Activated T-helper 1 cell treated with anti-CD3 and anti-CD28 coated beads, Interleukin-12 subunit alpha, Interleukin-12 subunit beta, Interleukin-2, Interleukin-4 antibody, amounts not matched to agents 30 ng/mL and 10 ng/mL and 1 ng/mL, durations not matched to agents 14 hours and 24 hours and 36 hours (primary cell): ENCODE measurements at regions not wholly inside any gene's neighbourhood (a gene's known extent, or its start where the extent isn't known, plus 50 kb on each side); places are given as distances from the start of the nearest gene placed in this dataset.

Experiments used
- DNase-seq: peaks from one replicate; pipeline ENCODE4 v3.0.0; 2021; ENCODE audit warnings: low spot score
- H3K27ac Mint-ChIP-seq: one replicate; pipeline ENCODE4 v1.8.0; 2021; ENCODE audit warnings: mild to moderate bottlenecking, mixed read lengths
- H3K27me3 Mint-ChIP-seq: one replicate; pipeline ENCODE4 v1.8.0; 2022; ENCODE audit warnings: mild to moderate bottlenecking, moderate library complexity, mixed read lengths; ENCODE audit not compliant: insufficient read depth
- H3K36me3 Mint-ChIP-seq: one replicate; pipeline ENCODE4 v1.8.0; 2021; ENCODE audit warnings: low read depth, mixed read lengths
- H3K4me1 Mint-ChIP-seq: one replicate; pipeline ENCODE4 v1.8.0; 2021; ENCODE audit warnings: low read depth, mixed read lengths
- H3K4me3 Mint-ChIP-seq: one replicate; pipeline ENCODE4 v1.8.0; 2021; ENCODE audit warnings: mild to moderate bottlenecking, moderate library complexity, mixed read lengths
- H3K9me3 Mint-ChIP-seq: one replicate; pipeline ENCODE4 v1.8.0; 2021; ENCODE audit warnings: mixed read lengths
- intact Hi-C: fragments of 100-400 bp; cut with micrococcal nuclease; formaldehyde crosslinking; loops from one replicate; pipeline ENCODE4 v1.15.1; 2024

GRCh38 chr2:181754105-181754504 lies 73.8 kb upstream of the NEUROD1 start:
- H3K4me1 Mint-ChIP-seq = no peaks in the 10 kb centered on the region
- H3K36me3 Mint-ChIP-seq = no peaks in the 10 kb centered on the region
- intact Hi-C loops = no loop called here
- H3K9me3 Mint-ChIP-seq = no peaks in the 10 kb centered on the region
- H3K27ac Mint-ChIP-seq = no peak overlapping the region
- no peak for DNase-seq
- H3K27me3 Mint-ChIP-seq = peaks cover 11% of the 10 kb centered on the region
- no peak overlapping the region for H3K4me3 Mint-ChIP-seq

GRCh38 chr2:181755181-181755580 lies 74.9 kb upstream of the NEUROD1 start:
- intact Hi-C loops = no loop called here
- H3K27me3 Mint-ChIP-seq = peaks cover 11% of the 10 kb centered on the region
- no peak for DNase-seq

DNA sequence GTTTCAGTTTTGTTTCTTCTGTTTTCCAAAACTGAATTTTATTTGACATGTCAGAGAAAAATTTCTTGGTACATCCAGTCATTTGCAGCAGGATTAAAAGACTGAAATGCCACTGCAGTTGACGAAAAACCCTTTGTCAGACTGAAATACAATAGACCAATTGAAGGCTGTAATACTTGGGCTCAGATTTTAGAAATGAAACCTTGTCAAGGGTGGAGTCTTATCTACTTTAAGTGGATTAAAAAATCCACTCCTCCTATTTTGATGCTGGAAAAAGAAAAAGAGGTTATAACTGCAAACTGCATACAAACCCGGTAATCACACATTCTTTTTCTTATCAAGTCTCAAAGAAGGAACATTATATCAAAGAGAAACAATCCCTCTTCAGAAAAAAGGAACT lies 80.2 kb upstream of the NEUROD1 start:
- DNase-seq = no peak
- H3K4me1 Mint-ChIP-seq = no peaks in the 10 kb centered on the region
- H3K4me3 Mint-ChIP-seq = no peak overlapping the region
- intact Hi-C loops = no loop called here
- H3K27me3 Mint-ChIP-seq = no peaks in the 10 kb centered on the region
- H3K27ac Mint-ChIP-seq = no peak overlapping the region
- H3K9me3 Mint-ChIP-seq = peaks cover 4% of the 10 kb centered on the region
- H3K36me3 Mint-ChIP-seq = no peaks in the 10 kb centered on the region

More at GRCh38 chr2:181755181-181755580, 74.9 kb upstream of the NEUROD1 start:
- Mint-ChIP-seq H3K36me3 (no peaks in the 10 kb centered on the region), H3K4me3 (no peak overlapping the region), H3K4me1 (no peaks in the 10 kb centered on the region), H3K27ac (no peak overlapping the region), H3K9me3 (peaks cover 4% of the 10 kb centered on the region)

DNA sequence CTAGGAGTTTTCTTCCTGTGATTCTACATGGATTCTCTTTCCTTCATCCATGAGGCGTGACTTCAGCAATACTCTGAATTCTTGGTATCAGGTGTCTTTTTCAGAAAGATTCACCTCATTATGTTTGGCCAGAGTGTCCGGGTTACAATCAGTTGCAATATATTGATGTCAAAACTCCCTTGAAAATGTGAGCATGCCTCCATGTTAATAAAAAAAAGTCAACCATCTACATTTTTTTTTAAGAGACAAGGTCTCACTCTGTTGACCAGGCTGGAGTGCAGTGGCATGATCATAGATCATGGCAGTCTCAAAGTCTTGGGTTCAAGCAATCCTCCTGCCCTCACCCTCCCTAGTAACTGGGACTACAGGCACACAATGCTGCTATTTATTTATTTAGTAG lies 80.9 kb upstream of the NEUROD1 start:
- intact Hi-C loops = no loop called here
- no peaks in the 10 kb centered on the region for H3K36me3 Mint-ChIP-seq
- H3K4me1 Mint-ChIP-seq = no peaks in the 10 kb centered on the region
- DNase-seq = no peak
- peaks cover 4% of the 10 kb centered on the region for H3K9me3 Mint-ChIP-seq
- H3K27ac Mint-ChIP-seq = no peak overlapping the region
- no peaks in the 10 kb centered on the region for H3K27me3 Mint-ChIP-seq
- no peak overlapping the region for H3K4me3 Mint-ChIP-seq

DNA sequence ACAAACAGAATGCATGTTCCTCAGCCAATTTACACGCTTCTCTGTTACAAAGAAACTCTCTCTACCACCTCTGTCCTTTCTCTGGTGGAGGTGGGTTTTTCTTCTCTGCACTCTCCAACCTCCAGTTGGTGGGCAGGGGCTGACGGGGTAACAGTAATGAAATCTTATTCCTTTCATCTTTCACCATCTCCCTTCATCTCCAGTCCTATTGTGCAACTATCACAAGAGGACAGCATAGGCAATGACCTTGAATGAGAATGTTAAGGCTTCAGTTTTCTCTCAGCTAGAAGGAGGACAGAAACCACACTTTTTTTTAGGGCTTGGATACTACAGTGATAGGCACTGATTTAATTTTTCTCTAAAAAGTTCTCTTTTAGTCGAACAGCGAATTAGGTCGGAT lies 81.7 kb upstream of the NEUROD1 start:
- intact Hi-C loops = no loop called here
- no peak overlapping the region for H3K27ac Mint-ChIP-seq
- no peaks in the 10 kb centered on the region for H3K4me1 Mint-ChIP-seq
- H3K36me3 Mint-ChIP-seq = no peaks in the 10 kb centered on the region
- no peak for DNase-seq
- H3K9me3 Mint-ChIP-seq = peaks cover 4% of the 10 kb centered on the region
- H3K4me3 Mint-ChIP-seq = no peak overlapping the region
- no peaks in the 10 kb centered on the region for H3K27me3 Mint-ChIP-seq

DNA sequence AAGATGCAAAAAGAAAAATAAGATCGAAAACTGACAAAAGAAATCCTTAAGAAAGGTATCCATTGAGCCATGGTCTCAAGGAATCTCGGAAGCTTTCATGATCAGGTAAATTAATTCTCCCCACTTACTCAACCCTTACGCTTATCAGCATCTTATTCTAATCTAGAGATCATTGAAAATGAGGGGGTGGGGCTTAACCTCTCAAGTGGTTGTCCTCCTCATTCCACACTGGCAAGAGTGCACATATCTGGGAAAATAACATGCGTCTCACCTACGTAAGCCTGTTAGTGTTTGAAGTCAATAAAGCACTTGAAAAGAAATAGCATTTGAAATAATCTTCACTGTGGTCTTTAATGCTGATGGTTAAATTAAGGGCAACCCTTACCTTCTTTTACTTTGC lies 82.5 kb upstream of the NEUROD1 start:
- Mint-ChIP-seq H3K36me3 (no peaks in the 10 kb centered on the region), H3K9me3 (peaks cover 4% of the 10 kb centered on the region), H3K27me3 (no peaks in the 10 kb centered on the region), H3K27ac (no peak overlapping the region), H3K4me1 (no peaks in the 10 kb centered on the region), H3K4me3 (no peak overlapping the region)
- no peak for DNase-seq
- intact Hi-C loops = no loop called here

GRCh38 chr2:181763423-181763822 lies 83.1 kb upstream of the NEUROD1 start:
- Mint-ChIP-seq H3K27ac (no peak overlapping the region), H3K4me3 (no peak overlapping the region), H3K27me3 (no peaks in the 10 kb centered on the region), H3K4me1 (no peaks in the 10 kb centered on the region), H3K9me3 (peaks cover 4% of the 10 kb centered on the region), H3K36me3 (no peaks in the 10 kb centered on the region)
- intact Hi-C loops = no loop called here
- no peak for DNase-seq

DNA sequence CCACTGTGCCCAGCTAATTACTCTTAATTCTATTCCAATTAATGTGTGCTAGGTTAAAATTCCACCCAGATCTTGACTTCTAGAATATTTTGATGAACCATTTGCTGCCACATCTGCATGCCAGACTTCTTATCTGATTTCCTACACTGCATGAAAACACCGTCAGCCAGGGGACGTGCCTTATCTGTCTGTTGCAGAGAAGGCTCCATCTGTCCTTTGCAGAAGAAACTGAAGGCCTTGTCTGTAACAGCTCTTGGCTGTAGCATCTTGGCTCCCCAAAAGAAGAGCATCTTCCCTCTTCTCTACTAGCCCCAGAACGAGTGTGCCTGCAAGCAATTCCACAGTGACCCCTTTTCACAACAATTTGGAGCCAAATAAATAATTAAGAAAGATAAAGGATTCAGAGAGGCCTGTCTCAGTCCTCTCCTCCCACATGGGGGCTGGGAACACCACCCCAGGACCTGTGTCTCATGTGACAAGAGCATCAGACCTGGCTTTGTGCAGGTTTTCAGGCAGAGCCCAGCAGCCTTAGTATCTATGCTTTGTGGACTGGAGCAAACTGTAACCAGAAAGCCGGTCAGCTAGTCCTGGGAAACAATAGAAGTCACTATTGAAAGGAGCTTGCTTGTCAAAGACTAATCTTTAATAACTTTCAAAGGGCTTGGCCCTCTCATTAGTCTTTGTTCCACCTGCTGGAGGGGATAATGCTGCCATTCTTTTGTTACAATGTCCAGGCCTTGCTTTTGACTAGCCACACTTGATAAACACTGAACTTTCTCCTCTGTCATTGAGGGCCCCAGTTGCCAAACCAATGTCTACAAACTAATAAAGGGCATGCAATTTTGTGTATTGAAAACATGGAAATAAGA lies 84.0 kb upstream of the NEUROD1 start:
- no peak for DNase-seq
- Mint-ChIP-seq H3K36me3 (no peaks in the 10 kb centered on the region), H3K27ac (no peak overlapping the region), H3K27me3 (peaks cover 2% of the 10 kb centered on the region), H3K9me3 (peaks cover 4% of the 10 kb centered on the region), H3K4me1 (no peaks in the 10 kb centered on the region), H3K4me3 (no peak overlapping the region)
- intact Hi-C loops = no loop called here

DNA sequence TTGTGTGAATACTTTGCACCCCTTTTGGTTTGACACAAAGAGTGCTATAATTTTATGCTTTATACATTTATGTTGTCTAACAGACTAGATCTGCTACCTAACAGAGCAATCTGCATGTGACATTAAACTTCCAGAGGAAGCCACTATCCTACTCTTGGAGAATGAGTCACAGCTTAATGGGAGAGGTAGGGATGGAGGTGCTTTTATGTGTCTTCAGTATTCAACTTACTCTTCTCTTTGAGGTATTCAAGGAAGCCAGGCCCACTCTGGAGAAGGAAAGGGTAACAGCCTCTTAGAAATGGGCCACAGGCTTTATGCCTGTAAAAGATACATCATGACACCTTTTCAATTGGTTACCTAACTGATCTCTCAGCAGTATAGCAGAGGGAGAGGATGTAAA lies 85.8 kb upstream of the NEUROD1 start:
- H3K4me3 Mint-ChIP-seq = no peak overlapping the region
- no peaks in the 10 kb centered on the region for H3K9me3 Mint-ChIP-seq
- no peaks in the 10 kb centered on the region for H3K4me1 Mint-ChIP-seq
- H3K36me3 Mint-ChIP-seq = no peaks in the 10 kb centered on the region
- H3K27me3 Mint-ChIP-seq = peaks cover 3% of the 10 kb centered on the region
- no peak for DNase-seq
- no peak overlapping the region for H3K27ac Mint-ChIP-seq
- intact Hi-C loops = no loop called here

DNA sequence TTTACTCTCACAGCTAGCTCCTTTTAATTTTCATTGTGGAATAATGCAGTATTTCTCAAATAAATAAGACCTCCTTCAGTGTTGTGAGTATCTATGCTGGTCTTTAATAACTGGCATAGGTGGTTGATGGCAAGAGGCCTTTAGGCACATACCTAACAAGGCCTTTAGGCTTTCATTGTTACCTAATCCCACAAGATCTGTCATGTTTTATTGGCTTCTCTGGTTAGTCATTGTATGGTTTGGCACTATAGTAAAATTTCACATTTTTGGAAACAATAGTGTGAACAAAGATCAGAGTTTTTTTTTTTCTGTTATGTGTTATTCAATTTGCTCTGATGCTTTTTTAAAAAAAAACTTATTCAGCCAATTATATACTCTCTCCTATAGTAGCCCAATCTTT lies 89.8 kb upstream of the NEUROD1 start:
- no peaks in the 10 kb centered on the region for H3K36me3 Mint-ChIP-seq
- peaks cover 5% of the 10 kb centered on the region for H3K27me3 Mint-ChIP-seq
- no peak for DNase-seq
- peaks cover 5% of the 10 kb centered on the region for H3K4me1 Mint-ChIP-seq
- intact Hi-C loops = no loop called here
- H3K27ac Mint-ChIP-seq = no peak overlapping the region
- H3K4me3 Mint-ChIP-seq = no peak overlapping the region
- no peaks in the 10 kb centered on the region for H3K9me3 Mint-ChIP-seq

DNA sequence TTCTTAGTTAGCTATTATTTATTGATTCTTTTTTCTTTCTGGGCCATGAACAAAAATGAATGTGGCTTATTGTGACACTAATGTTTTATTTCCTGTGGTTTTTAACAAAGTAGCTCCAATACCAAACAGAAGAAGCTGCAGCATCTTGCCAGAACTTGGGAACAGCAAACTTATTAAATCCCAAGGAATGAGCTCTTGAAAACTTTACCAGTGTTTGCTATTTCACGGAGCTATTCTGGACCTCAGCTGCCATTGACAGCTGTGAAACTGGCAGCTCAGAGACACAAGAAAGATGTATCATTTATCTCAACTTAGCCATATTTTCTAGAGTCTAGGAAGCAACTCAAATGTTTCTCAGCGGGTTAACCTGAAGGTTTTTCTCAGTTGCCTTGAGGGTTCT lies 91.0 kb upstream of the NEUROD1 start:
- no peaks in the 10 kb centered on the region for H3K36me3 Mint-ChIP-seq

DNA sequence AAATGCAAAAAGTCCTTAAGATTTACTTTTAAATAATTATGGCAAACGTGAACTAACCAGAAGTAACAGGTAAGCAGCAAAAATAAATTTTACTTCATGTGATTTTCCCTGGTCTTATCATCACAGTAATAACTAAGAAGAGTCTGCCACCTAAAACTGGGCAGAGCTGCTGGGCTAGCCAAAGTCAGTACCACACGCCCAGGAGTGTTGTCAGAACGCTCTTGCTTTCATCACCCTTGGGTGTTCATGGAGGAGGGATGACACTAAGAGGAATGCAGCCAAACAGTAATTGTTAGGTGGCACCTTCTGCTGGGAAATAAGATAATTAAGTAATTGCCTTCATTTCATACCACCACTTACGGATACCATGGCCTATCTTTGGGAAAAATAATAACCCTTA lies 92.0 kb upstream of the NEUROD1 start:
- Mint-ChIP-seq H3K4me1 (peaks cover 5% of the 10 kb centered on the region), H3K27me3 (peaks cover 5% of the 10 kb centered on the region), H3K4me3 (no peak overlapping the region), H3K27ac (no peak overlapping the region), H3K36me3 (no peaks in the 10 kb centered on the region), H3K9me3 (no peaks in the 10 kb centered on the region)
- intact Hi-C loops = no loop called here
- no peak for DNase-seq

More for the DNA sequence above, 91.0 kb upstream of the NEUROD1 start:
- H3K27ac Mint-ChIP-seq = no peak overlapping the region
- DNase-seq = no peak
- H3K4me1 Mint-ChIP-seq = peaks cover 5% of the 10 kb centered on the region
- peaks cover 5% of the 10 kb centered on the region for H3K27me3 Mint-ChIP-seq
- H3K9me3 Mint-ChIP-seq = no peaks in the 10 kb centered on the region
- intact Hi-C loops = no loop called here
- no peak overlapping the region for H3K4me3 Mint-ChIP-seq

DNA sequence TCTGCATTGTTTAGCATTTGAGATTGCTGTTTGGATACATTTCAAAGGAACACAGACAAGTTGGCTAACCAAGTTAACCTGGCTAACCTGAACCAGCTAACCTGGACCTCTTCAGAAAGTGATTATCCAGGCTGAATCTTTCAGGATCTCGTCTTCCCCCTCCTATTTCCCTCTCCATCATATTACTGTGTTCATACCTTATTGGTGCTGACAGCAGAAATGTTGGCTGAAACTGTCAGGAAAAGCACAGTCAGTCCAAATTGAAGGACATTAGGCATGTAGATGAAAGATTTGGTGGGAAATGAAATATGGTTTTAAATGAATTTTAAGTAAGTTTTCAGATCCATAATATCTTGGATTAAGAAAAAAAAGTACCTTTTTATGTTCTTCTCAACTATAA lies 92.5 kb upstream of the NEUROD1 start:
- H3K27ac Mint-ChIP-seq = no peak overlapping the region
- H3K36me3 Mint-ChIP-seq = no peaks in the 10 kb centered on the region
- intact Hi-C loops = no loop called here
- H3K4me1 Mint-ChIP-seq = peaks cover 5% of the 10 kb centered on the region
- H3K27me3 Mint-ChIP-seq = peaks cover 5% of the 10 kb centered on the region
- DNase-seq = no peak
- H3K4me3 Mint-ChIP-seq = no peak overlapping the region
- H3K9me3 Mint-ChIP-seq = no peaks in the 10 kb centered on the region

- peaks cover 5% of the 10 kb centered on the region for H3K4me1 Mint-ChIP-seq
- H3K9me3 Mint-ChIP-seq = no peaks in the 10 kb centered on the region
- no peak for DNase-seq
- no peak overlapping the region for H3K4me3 Mint-ChIP-seq
- no peak overlapping the region for H3K27ac Mint-ChIP-seq
- intact Hi-C loops = no loop called here
- H3K27me3 Mint-ChIP-seq = peaks cover 1% of the 10 kb centered on the region
- H3K36me3 Mint-ChIP-seq = no peaks in the 10 kb centered on the region
These were observed 94.4 kb upstream of the NEUROD1 start for GRCh38 chr2:181774685-181775084.
